Naive thymus-derived CD4-positive, alpha-beta T cell (primary cell): ENCODE measurements at regions not wholly inside any gene's neighbourhood (a gene's known extent, or its start where the extent isn't known, plus 50 kb on each side); places are given as distances from the start of the nearest gene placed in this dataset.

Experiments used
- ATAC-seq: fragments of 150-1000 bp; cut with Tn5 transposase; 2 replicates; pipeline ENCODE4 v1.10.0; 2021; ENCODE audit warnings: mild to moderate bottlenecking, moderate library complexity
- CTCF ChIA-PET: fragments of 350-600 bp; sonication (Branson Sonifier 250); formaldehyde crosslinking; loops from one replicate; lab custom pipeline; 2021; ENCODE audit warnings: antibody characterized with exemption; lab: Charles Lee
- POLR2A ChIA-PET: fragments of 350-600 bp; sonication (Branson Sonifier 250); formaldehyde crosslinking; loops from one replicate; lab custom pipeline; 2021; ENCODE audit warnings: antibody characterized with exemption, inconsistent platforms; lab: Charles Lee
- DNase-seq, 9 donors: peaks; one replicate each; pipeline versions ENCODE4 v3.0.0 to v3.0.0-alpha.2; 2020 to 2022; ENCODE audit warnings: mixed read lengths in 1 of 9
- H3K27ac ChIP-seq: one replicate; pipeline ENCODE4 v1.7.0; 2013; ENCODE audit warnings: mild to moderate bottlenecking, low read depth, low read length, moderate library complexity
- H3K27me3 ChIP-seq, 2 donors: one replicate each; pipeline ENCODE4 v1.7.0; 2013; ENCODE audit warnings: low read length in 2 of 2, mild to moderate bottlenecking in 2 of 2, moderate library complexity in 2 of 2; ENCODE audit not compliant: control insufficient read depth in 2 of 2, insufficient read depth in 2 of 2
- H3K36me3 ChIP-seq, 3 experiments: 1 replicate in 2 of 3; 2 replicates in 1 of 3; pipeline ENCODE4 v1.7.0; 2013; ENCODE audit warnings: low read length in 3 of 3, mild to moderate bottlenecking in 3 of 3, moderate library complexity in 1 of 3; ENCODE audit not compliant: insufficient read depth in 3 of 3, control insufficient read depth in 2 of 3
- H3K4me1 ChIP-seq, 2 donors: one replicate each; pipeline ENCODE4 v1.7.0; 2013; ENCODE audit warnings: low read length in 2 of 2, mild to moderate bottlenecking in 2 of 2, moderate library complexity in 1 of 2; ENCODE audit not compliant: control insufficient read depth in 2 of 2, insufficient read depth in 2 of 2
- H3K4me3 ChIP-seq: 2 replicates; pipeline ENCODE4 v1.7.0; 2013; ENCODE audit warnings: mild to moderate bottlenecking, low read length
- H3K9me3 ChIP-seq, 3 experiments: 1 replicate in 2 of 3; 2 replicates in 1 of 3; pipeline ENCODE4 v1.7.0; 2013; ENCODE audit warnings: low read length in 3 of 3; ENCODE audit not compliant: control insufficient read depth in 2 of 3
- H3K27ac Mint-ChIP-seq, 9 donors: one replicate each; pipeline ENCODE4 v1.8.0; 2020 to 2022; ENCODE audit warnings: mixed read lengths in 9 of 9, mild to moderate bottlenecking in 8 of 9, moderate library complexity in 5 of 9, inconsistent platforms in 2 of 9
- H3K27me3 Mint-ChIP-seq, 5 donors: one replicate each; pipeline ENCODE4 v1.8.0; 2021 to 2022; ENCODE audit warnings: mixed read lengths in 5 of 5, mild to moderate bottlenecking in 1 of 5
- H3K36me3 Mint-ChIP-seq, 5 donors: one replicate each; pipeline ENCODE4 v1.8.0; 2020 to 2022; ENCODE audit warnings: mixed read lengths in 5 of 5, mild to moderate bottlenecking in 3 of 5, inconsistent platforms in 1 of 5
- H3K4me1 Mint-ChIP-seq, 7 donors: one replicate each; pipeline ENCODE4 v1.8.0; 2020 to 2022; ENCODE audit warnings: mixed read lengths in 7 of 7, mild to moderate bottlenecking in 3 of 7, inconsistent platforms in 1 of 7
- H3K4me3 Mint-ChIP-seq, 10 donors: one replicate each; pipeline ENCODE4 v1.8.0; 2020 to 2022; ENCODE audit warnings: mild to moderate bottlenecking in 10 of 10, mixed read lengths in 10 of 10, moderate library complexity in 6 of 10, inconsistent platforms in 2 of 10
- H3K9me3 Mint-ChIP-seq, 11 donors: one replicate each; pipeline ENCODE4 v1.8.0; 2020 to 2022; ENCODE audit warnings: mixed read lengths in 11 of 11, mild to moderate bottlenecking in 4 of 11, inconsistent platforms in 1 of 11, moderate library complexity in 1 of 11
- intact Hi-C, 2 donors: fragments of 100-400 bp; cut with micrococcal nuclease; formaldehyde crosslinking; loops; one replicate each; pipeline ENCODE4 v1.15.1; 2023

- Mint-ChIP-seq H3K4me1 (no peaks in the 10 kb centered on the region), H3K4me3 (no peak overlapping the region), H3K36me3 (no peaks in the 10 kb centered on the region), H3K27me3 (no peaks in the 10 kb centered on the region), H3K27ac (no peak overlapping the region), H3K9me3 (peaks cover 3 to 20% (median 13%) of the 10 kb centered on the region in 11 donors)
- ChIA-PET CTCF (no interaction called here), POLR2A (no interaction called here)
- no peaks in the 10 kb centered on the region for H3K36me3 ChIP-seq
- H3K27ac ChIP-seq: no peak overlapping the region
- no peak for ATAC-seq
- no peaks in the 10 kb centered on the region for H3K4me1 ChIP-seq
- intact Hi-C loops: no loop called here
- H3K27me3 ChIP-seq: no peaks in the 10 kb centered on the region
- DNase-seq: no peak
- H3K9me3 ChIP-seq: no peaks in the 10 kb centered on the region
- H3K4me3 ChIP-seq: no peak overlapping the region
Measured at GRCh38 chr3:76728426-76728825, 311.5 kb upstream of the ROBO2 start.

GRCh38 chr3:76731471-76731870, 308.4 kb upstream of the ROBO2 start:
- Histone ChIP-seq H3K9me3 (no peaks in the 10 kb centered on the region), H3K36me3 (no peaks in the 10 kb centered on the region), H3K27ac (no peak overlapping the region), H3K27me3 (no peaks in the 10 kb centered on the region), H3K4me1 (no peaks in the 10 kb centered on the region), H3K4me3 (no peak overlapping the region)
- ChIA-PET POLR2A (no interaction called here), CTCF (no interaction called here)
- ATAC-seq: no peak
- Mint-ChIP-seq H3K4me1 (no peaks in the 10 kb centered on the region), H3K36me3 (peaks cover 0 to 3% (median 0%) of the 10 kb centered on the region in 5 donors), H3K27me3 (no peaks in the 10 kb centered on the region), H3K9me3 (peaks cover 2 to 20% (median 10%) of the 10 kb centered on the region in 11 donors), H3K4me3 (no peak overlapping the region), H3K27ac (no peak overlapping the region)
- DNase-seq: no peak
- intact Hi-C loops: no loop called here

GRCh38 chr3:76733073-76733759, 306.7 kb upstream of the ROBO2 start:
- H3K4me1 ChIP-seq: no peaks in the 10 kb centered on the region
- H3K9me3 ChIP-seq: no peaks in the 10 kb centered on the region
- DNase-seq: no peak
- Mint-ChIP-seq H3K27me3 (no peaks in the 10 kb centered on the region), H3K4me3 (no peak overlapping the region), H3K9me3 (peaks cover 0 to 24% (median 10%) of the 10 kb centered on the region in 11 donors), H3K36me3 (peaks cover 0 to 3% (median 0%) of the 10 kb centered on the region in 5 donors), H3K4me1 (no peaks in the 10 kb centered on the region), H3K27ac (no peak overlapping the region)
- POLR2A ChIA-PET: no interaction called here
- H3K27ac ChIP-seq: no peak overlapping the region
- no peaks in the 10 kb centered on the region for H3K27me3 ChIP-seq
- H3K4me3 ChIP-seq: no peak overlapping the region
- ATAC-seq: no peak
- no peaks in the 10 kb centered on the region for H3K36me3 ChIP-seq
- intact Hi-C loops: no loop called here
- CTCF ChIA-PET: no interaction called here

- CTCF ChIA-PET: interaction anchor here (0.7 kb wide), 1 partner anchor 13 kb away, joined by 3 read pairs; no protein-coding TSS in a partner anchor
- Histone ChIP-seq H3K9me3 (no peaks in the 10 kb centered on the region), H3K4me3 (no peak overlapping the region), H3K36me3 (no peaks in the 10 kb centered on the region), H3K27ac (no peak overlapping the region), H3K27me3 (no peaks in the 10 kb centered on the region), H3K4me1 (no peaks in the 10 kb centered on the region)
- POLR2A ChIA-PET: no interaction called here
- H3K27me3 Mint-ChIP-seq: no peaks in the 10 kb centered on the region
- ATAC-seq (no peak), DNase-seq (no peak)
- no peak overlapping the region for H3K4me3 Mint-ChIP-seq
- H3K9me3 Mint-ChIP-seq: peaks cover 0 to 31% (median 17%) of the 10 kb centered on the region in 11 donors
- no peaks in the 10 kb centered on the region for H3K4me1 Mint-ChIP-seq
- H3K36me3 Mint-ChIP-seq: peaks cover 0 to 5% (median 0%) of the 10 kb centered on the region in 5 donors
- no peak overlapping the region for H3K27ac Mint-ChIP-seq
- intact Hi-C loops: no loop called here
Measured at GRCh38 chr3:76735152-76735551, 304.7 kb upstream of the ROBO2 start.

GRCh38 chr3:76753599-76753998, 286.3 kb upstream of the ROBO2 start:
- Histone ChIP-seq H3K4me3 (no peak overlapping the region), H3K4me1 (no peaks in the 10 kb centered on the region), H3K27me3 (no peaks in the 10 kb centered on the region), H3K9me3 (no peaks in the 10 kb centered on the region), H3K36me3 (no peaks in the 10 kb centered on the region), H3K27ac (no peak overlapping the region)
- intact Hi-C loops: no loop called here
- Mint-ChIP-seq H3K27ac (no peak overlapping the region), H3K36me3 (no peaks in the 10 kb centered on the region), H3K9me3 (peaks cover 0 to 10% (median 6%) of the 10 kb centered on the region in 11 donors), H3K4me3 (no peak overlapping the region), H3K27me3 (no peaks in the 10 kb centered on the region), H3K4me1 (no peaks in the 10 kb centered on the region)
- ChIA-PET POLR2A (no interaction called here), CTCF (no interaction called here)
- ATAC-seq (no peak), DNase-seq (no peak)

GRCh38 chr3:76754247-76754646, 285.7 kb upstream of the ROBO2 start:
- no peaks in the 10 kb centered on the region for H3K27me3 Mint-ChIP-seq
- Histone ChIP-seq H3K36me3 (no peaks in the 10 kb centered on the region), H3K27me3 (no peaks in the 10 kb centered on the region), H3K4me3 (no peak overlapping the region), H3K27ac (no peak overlapping the region), H3K4me1 (no peaks in the 10 kb centered on the region), H3K9me3 (no peaks in the 10 kb centered on the region)
- ChIA-PET CTCF (no interaction called here), POLR2A (no interaction called here)
- ATAC-seq (no peak), DNase-seq (no peak)
- intact Hi-C loops: no loop called here
- H3K4me1 Mint-ChIP-seq: no peaks in the 10 kb centered on the region
- H3K27ac Mint-ChIP-seq: no peak overlapping the region
- no peak overlapping the region for H3K4me3 Mint-ChIP-seq
- peaks cover 0 to 11% (median 6%) of the 10 kb centered on the region in 11 donors for H3K9me3 Mint-ChIP-seq
- H3K36me3 Mint-ChIP-seq: no peaks in the 10 kb centered on the region

- ChIA-PET CTCF (no interaction called here), POLR2A (no interaction called here)
- H3K9me3 ChIP-seq: no peaks in the 10 kb centered on the region
- Mint-ChIP-seq H3K4me3 (no peak overlapping the region), H3K27ac (no peak overlapping the region), H3K27me3 (no peaks in the 10 kb centered on the region), H3K4me1 (no peaks in the 10 kb centered on the region), H3K9me3 (peaks cover 0 to 16% (median 5%) of the 10 kb centered on the region in 11 donors), H3K36me3 (no peaks in the 10 kb centered on the region)
- no peak for DNase-seq
- ATAC-seq: no peak
- H3K4me1 ChIP-seq: no peaks in the 10 kb centered on the region
- no peak overlapping the region for H3K27ac ChIP-seq
- intact Hi-C loops: no loop called here
- no peak overlapping the region for H3K4me3 ChIP-seq
- H3K36me3 ChIP-seq: no peaks in the 10 kb centered on the region
- H3K27me3 ChIP-seq: no peaks in the 10 kb centered on the region
Measured at GRCh38 chr3:76756577-76756976, 283.3 kb upstream of the ROBO2 start.
